ENCODE measurements at regions not wholly inside any gene's neighbourhood (a gene's known extent, or its start where the extent isn't known, plus 50 kb on each side); places are given as distances from the start of the nearest gene placed in this dataset.
"Not testable (repeated sequence)": the region's sequence is repeated elsewhere in the genome, so short reads cannot be mapped to it uniquely, and the experiment has no call there.

- H3K36me3 ChIP-seq (ENCODE audit: insufficient read depth, low read length), result no peaks in the 10 kb centered on the region
- no peak overlapping the region for H3K27ac ChIP-seq (ENCODE audit: low read depth, low read length)
- H3K4me1 ChIP-seq (ENCODE audit: control insufficient read depth, insufficient read depth, low read length, unreplicated experiment), result no peaks in the 10 kb centered on the region
- H3K79me2 ChIP-seq (ENCODE audit: control insufficient read depth, insufficient read depth, low read length, unreplicated experiment), result no peaks in the 10 kb centered on the region
- peaks cover 8% of the 10 kb centered on the region; the same call in 1 of the 2 replicates for H3K27me3 ChIP-seq (ENCODE audit: insufficient read depth, low read length)
- no peak overlapping the region for H3K4me3 ChIP-seq (ENCODE audit: low read depth, low read length)
- H2AFZ ChIP-seq (ENCODE audit: low read length, unreplicated experiment), result no peak overlapping the region
Observed at GRCh38 chr20:11694467-11694866, 223.2 kb upstream of the BTBD3 start.

- Histone ChIP-seq H3K4me3 (ENCODE audit: low read depth, low read length) (no peak overlapping the region), H3K4me1 (ENCODE audit: control insufficient read depth, insufficient read depth, low read length, unreplicated experiment) (no peaks in the 10 kb centered on the region), H3K36me3 (ENCODE audit: insufficient read depth, low read length) (no peaks in the 10 kb centered on the region), H3K27ac (ENCODE audit: low read depth, low read length) (no peak overlapping the region), H3K79me2 (ENCODE audit: control insufficient read depth, insufficient read depth, low read length, unreplicated experiment) (no peaks in the 10 kb centered on the region), H2AFZ (ENCODE audit: low read length, unreplicated experiment) (no peak overlapping the region), H3K27me3 (ENCODE audit: insufficient read depth, low read length) (0 out of 2 replicates have a peak, but pooled peaks cover 3% of the 10 kb centered on the region)
Observed at GRCh38 chr20:11697055-11697454, 220.6 kb upstream of the BTBD3 start.

GRCh38 chr20:11697646-11698045 lies 220.0 kb upstream of the BTBD3 start:
- Histone ChIP-seq H3K27ac (ENCODE audit: low read depth, low read length) (no peak overlapping the region), H2AFZ (ENCODE audit: low read length, unreplicated experiment) (no peak overlapping the region), H3K27me3 (ENCODE audit: insufficient read depth, low read length) (0 out of 2 replicates have a peak, but pooled peaks cover 3% of the 10 kb centered on the region), H3K36me3 (ENCODE audit: insufficient read depth, low read length) (no peaks in the 10 kb centered on the region), H3K79me2 (ENCODE audit: control insufficient read depth, insufficient read depth, low read length, unreplicated experiment) (no peaks in the 10 kb centered on the region), H3K4me1 (ENCODE audit: control insufficient read depth, insufficient read depth, low read length, unreplicated experiment) (no peaks in the 10 kb centered on the region), H3K4me3 (ENCODE audit: low read depth, low read length) (no peak overlapping the region)

- Histone ChIP-seq H3K4me3 (ENCODE audit: low read depth, low read length) (no peak overlapping the region), H3K79me2 (ENCODE audit: control insufficient read depth, insufficient read depth, low read length, unreplicated experiment) (no peaks in the 10 kb centered on the region), H3K27ac (ENCODE audit: low read depth, low read length) (no peak overlapping the region), H3K27me3 (ENCODE audit: insufficient read depth, low read length) (peaks cover 3% of the 10 kb centered on the region; the same call in 1 of the 2 replicates), H2AFZ (ENCODE audit: low read length, unreplicated experiment) (no peak overlapping the region), H3K36me3 (ENCODE audit: insufficient read depth, low read length) (no peaks in the 10 kb centered on the region), H3K4me1 (ENCODE audit: control insufficient read depth, insufficient read depth, low read length, unreplicated experiment) (no peaks in the 10 kb centered on the region)
Observed at GRCh38 chr20:11698124-11698523, 219.6 kb upstream of the BTBD3 start.

GRCh38 chr20:11700831-11701230 lies 216.9 kb upstream of the BTBD3 start:
- no peaks in the 10 kb centered on the region for H3K4me1 ChIP-seq (ENCODE audit: control insufficient read depth, insufficient read depth, low read length, unreplicated experiment)
- no peak overlapping the region for H3K4me3 ChIP-seq (ENCODE audit: low read depth, low read length)
- H3K27ac ChIP-seq (ENCODE audit: low read depth, low read length), result no peak overlapping the region
- peaks cover 19% of the 10 kb centered on the region; the same call in 1 of the 2 replicates for H3K27me3 ChIP-seq (ENCODE audit: insufficient read depth, low read length)
- H3K36me3 ChIP-seq (ENCODE audit: insufficient read depth, low read length), result no peaks in the 10 kb centered on the region
- H3K79me2 ChIP-seq (ENCODE audit: control insufficient read depth, insufficient read depth, low read length, unreplicated experiment), result no peaks in the 10 kb centered on the region
- H2AFZ ChIP-seq (ENCODE audit: low read length, unreplicated experiment), result no peak overlapping the region

GRCh38 chr20:11702721-11703518 lies 214.8 kb upstream of the BTBD3 start:
- no peak overlapping the region for H3K4me3 ChIP-seq (ENCODE audit: low read depth, low read length)
- no peaks in the 10 kb centered on the region for H3K36me3 ChIP-seq (ENCODE audit: insufficient read depth, low read length)
- no peaks in the 10 kb centered on the region for H3K4me1 ChIP-seq (ENCODE audit: control insufficient read depth, insufficient read depth, low read length, unreplicated experiment)
- no peak overlapping the region for H3K27ac ChIP-seq (ENCODE audit: low read depth, low read length)
- no peaks in the 10 kb centered on the region for H3K79me2 ChIP-seq (ENCODE audit: control insufficient read depth, insufficient read depth, low read length, unreplicated experiment)
- no peak overlapping the region for H2AFZ ChIP-seq (ENCODE audit: low read length, unreplicated experiment)
- peaks cover 19% of the 10 kb centered on the region; the same call in 1 of the 2 replicates for H3K27me3 ChIP-seq (ENCODE audit: insufficient read depth, low read length)

- peaks cover 17% of the 10 kb centered on the region; the same call in 1 of the 2 replicates for H3K27me3 ChIP-seq (ENCODE audit: insufficient read depth, low read length)
- no peak overlapping the region for H3K27ac ChIP-seq (ENCODE audit: low read depth, low read length)
- H2AFZ ChIP-seq (ENCODE audit: low read length, unreplicated experiment), result no peak overlapping the region
- H3K79me2 ChIP-seq (ENCODE audit: control insufficient read depth, insufficient read depth, low read length, unreplicated experiment), result no peaks in the 10 kb centered on the region
- H3K4me1 ChIP-seq (ENCODE audit: control insufficient read depth, insufficient read depth, low read length, unreplicated experiment), result no peaks in the 10 kb centered on the region
- no peaks in the 10 kb centered on the region for H3K36me3 ChIP-seq (ENCODE audit: insufficient read depth, low read length)
- no peak overlapping the region for H3K4me3 ChIP-seq (ENCODE audit: low read depth, low read length)
Observed at GRCh38 chr20:11705512-11705911, 212.2 kb upstream of the BTBD3 start.

GRCh38 chr20:11708223-11708622 lies 209.5 kb upstream of the BTBD3 start:
- H2AFZ ChIP-seq (ENCODE audit: low read length, unreplicated experiment), result not testable (repeated sequence)

GRCh38 chr20:11711214-11711613 lies 206.5 kb upstream of the BTBD3 start:
- Histone ChIP-seq H3K4me1 (ENCODE audit: control insufficient read depth, insufficient read depth, low read length, unreplicated experiment) (peaks cover 6% of the 10 kb centered on the region), H2AFZ (ENCODE audit: low read length, unreplicated experiment) (no peak overlapping the region), H3K27ac (ENCODE audit: low read depth, low read length) (no peak overlapping the region), H3K27me3 (ENCODE audit: insufficient read depth, low read length) (no peaks in the 10 kb centered on the region), H3K36me3 (ENCODE audit: insufficient read depth, low read length) (no peaks in the 10 kb centered on the region), H3K79me2 (ENCODE audit: control insufficient read depth, insufficient read depth, low read length, unreplicated experiment) (no peaks in the 10 kb centered on the region), H3K4me3 (ENCODE audit: low read depth, low read length) (no peak overlapping the region)

More at GRCh38 chr20:11708223-11708622, 209.5 kb upstream of the BTBD3 start:
- H3K4me1 ChIP-seq (ENCODE audit: control insufficient read depth, insufficient read depth, low read length, unreplicated experiment); H3K4me3 ChIP-seq (ENCODE audit: low read depth, low read length); H3K79me2 ChIP-seq (ENCODE audit: control insufficient read depth, insufficient read depth, low read length, unreplicated experiment); H3K36me3 ChIP-seq (ENCODE audit: insufficient read depth, low read length); H3K27ac ChIP-seq (ENCODE audit: low read depth, low read length): not testable (repeated sequence)
- peaks cover 15% of the 10 kb centered on the region; the same call in 1 of the 2 replicates for H3K27me3 ChIP-seq (ENCODE audit: insufficient read depth, low read length)

GRCh38 chr20:11712639-11713160 lies 205.0 kb upstream of the BTBD3 start:
- Histone ChIP-seq H2AFZ (ENCODE audit: low read length, unreplicated experiment) (no peak overlapping the region), H3K27me3 (ENCODE audit: insufficient read depth, low read length) (no peaks in the 10 kb centered on the region), H3K79me2 (ENCODE audit: control insufficient read depth, insufficient read depth, low read length, unreplicated experiment) (no peaks in the 10 kb centered on the region)

GRCh38 chr20:11714886-11715285 lies 202.8 kb upstream of the BTBD3 start:
- Histone ChIP-seq H3K4me3 (ENCODE audit: low read depth, low read length) (no peak overlapping the region), H3K4me1 (ENCODE audit: control insufficient read depth, insufficient read depth, low read length, unreplicated experiment) (peaks cover 16% of the 10 kb centered on the region), H3K36me3 (ENCODE audit: insufficient read depth, low read length) (no peaks in the 10 kb centered on the region), H3K27me3 (ENCODE audit: insufficient read depth, low read length) (no peaks in the 10 kb centered on the region), H3K27ac (ENCODE audit: low read depth, low read length) (no peak overlapping the region), H2AFZ (ENCODE audit: low read length, unreplicated experiment) (peak overlapping the region; percentile 30), H3K79me2 (ENCODE audit: control insufficient read depth, insufficient read depth, low read length, unreplicated experiment) (no peaks in the 10 kb centered on the region)

More at GRCh38 chr20:11712639-11713160, 205.0 kb upstream of the BTBD3 start:
- peaks cover 16% of the 10 kb centered on the region for H3K4me1 ChIP-seq (ENCODE audit: control insufficient read depth, insufficient read depth, low read length, unreplicated experiment)
- H3K4me3 ChIP-seq (ENCODE audit: low read depth, low read length), result no peak overlapping the region
- no peaks in the 10 kb centered on the region for H3K36me3 ChIP-seq (ENCODE audit: insufficient read depth, low read length)
- no peak overlapping the region for H3K27ac ChIP-seq (ENCODE audit: low read depth, low read length)
